Activated naive CD8-positive, alpha-beta T cell treated with anti-CD3 and anti-CD28 coated beads, Interleukin-2, amount 50 U/mL, for 24 hours (primary cell): ENCODE measurements at regions not wholly inside any gene's neighbourhood (a gene's known extent, or its start where the extent isn't known, plus 50 kb on each side); places are given as distances from the start of the nearest gene placed in this dataset.
"Not testable (repeated sequence)": the region's sequence is repeated elsewhere in the genome, so short reads cannot be mapped to it uniquely, and the experiment has no call there.

Source experiments
- ATAC-seq: fragments of 150-1000 bp; cut with Tn5 transposase; one replicate; pipeline ENCODE4 v1.10.0; 2021
- DNase-seq: peaks from one replicate; pipeline ENCODE4 v3.0.0; 2021
- H3K27ac Mint-ChIP-seq: one replicate; pipeline ENCODE4 v1.8.0; 2021; ENCODE audit warnings: mild to moderate bottlenecking, mixed read lengths
- H3K27me3 Mint-ChIP-seq: one replicate; pipeline ENCODE4 v1.8.0; 2021; ENCODE audit warnings: mixed read lengths
- H3K36me3 Mint-ChIP-seq: one replicate; pipeline ENCODE4 v1.8.0; 2021; ENCODE audit warnings: low read depth, mixed read lengths
- H3K4me1 Mint-ChIP-seq: one replicate; pipeline ENCODE4 v1.8.0; 2021; ENCODE audit warnings: mixed read lengths
- H3K4me3 Mint-ChIP-seq: one replicate; pipeline ENCODE4 v1.8.0; 2021; ENCODE audit warnings: mild to moderate bottlenecking, moderate library complexity, mixed read lengths
- H3K9me3 Mint-ChIP-seq: one replicate; pipeline ENCODE4 v1.8.0; 2021; ENCODE audit warnings: mixed read lengths

DNA sequence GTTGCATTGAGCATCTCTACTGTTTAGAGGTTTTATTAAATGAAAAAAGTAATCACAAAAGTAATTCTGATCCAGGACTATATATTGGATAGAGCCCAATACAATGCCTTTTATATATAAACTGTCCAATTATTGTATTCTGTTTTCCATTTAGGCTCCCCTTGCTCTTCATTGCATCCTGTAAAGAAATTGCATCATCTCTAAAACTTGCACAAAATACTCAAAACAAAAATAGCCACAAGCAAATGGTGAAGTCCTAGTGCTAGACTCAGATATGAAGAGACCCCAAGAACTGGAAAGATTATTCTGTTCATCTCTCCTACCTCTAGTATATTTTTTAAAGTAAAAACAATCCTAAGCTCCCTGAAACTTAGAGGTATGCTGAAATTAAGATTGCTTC, 195.8 kb downstream of the NNT start:
- Mint-ChIP-seq H3K27me3 (no peaks in the 10 kb centered on the region), H3K36me3 (no peaks in the 10 kb centered on the region)

DNA sequence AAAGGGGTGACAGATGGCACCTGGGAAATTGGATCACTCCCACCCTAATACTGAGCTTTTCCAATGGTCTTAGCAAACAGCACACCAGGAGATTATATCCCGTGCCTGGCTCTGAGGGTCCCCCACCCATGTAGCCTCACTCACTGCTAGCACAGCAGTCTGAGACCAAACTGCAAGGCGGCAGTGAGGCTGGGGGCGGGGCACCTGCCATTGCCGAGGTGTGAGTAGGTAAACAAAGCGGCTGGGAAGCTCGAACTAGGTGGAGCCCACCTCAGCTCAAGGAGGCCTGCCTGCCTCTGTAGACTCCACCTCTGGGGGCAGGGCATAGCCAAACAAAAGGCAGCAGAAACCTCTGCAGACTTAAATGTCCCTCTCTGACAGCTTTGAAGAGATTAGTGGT, 188.9 kb downstream of the NNT start:
- not testable (repeated sequence) for DNase-seq, ATAC-seq, H3K27ac Mint-ChIP-seq, H3K36me3 Mint-ChIP-seq, H3K4me3 Mint-ChIP-seq, H3K9me3 Mint-ChIP-seq, H3K4me1 Mint-ChIP-seq, H3K27me3 Mint-ChIP-seq

More for the DNA sequence above, 195.8 kb downstream of the NNT start:
- no peaks in the 10 kb centered on the region for H3K9me3 Mint-ChIP-seq
- no peak overlapping the region for H3K27ac Mint-ChIP-seq
- no peak overlapping the region for H3K4me3 Mint-ChIP-seq
- no peak for ATAC-seq
- H3K4me1 Mint-ChIP-seq: no peaks in the 10 kb centered on the region
- DNase-seq: no peak

DNA sequence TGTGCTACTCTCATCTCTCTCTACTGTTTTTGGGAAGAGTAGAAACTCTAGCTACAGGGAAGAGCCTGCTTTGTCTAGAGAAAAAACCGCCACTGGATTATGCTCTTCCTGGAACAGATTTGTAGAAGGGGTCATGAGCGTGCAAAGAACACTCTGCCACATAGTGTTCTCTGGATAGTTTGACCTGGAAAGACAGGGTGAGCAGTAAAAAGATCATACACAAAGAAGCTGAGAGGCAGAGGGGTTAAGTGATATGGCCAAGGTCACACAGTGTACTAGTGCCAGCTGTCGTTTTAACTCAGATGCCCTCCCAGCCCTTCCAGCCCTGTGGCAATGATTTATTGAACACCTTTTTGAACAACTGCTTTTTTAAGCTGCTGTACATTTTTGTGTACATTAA, 182.2 kb downstream of the NNT start:
- ATAC-seq (no peak), DNase-seq (no peak)
- no peaks in the 10 kb centered on the region for H3K36me3 Mint-ChIP-seq
- no peak overlapping the region for H3K4me3 Mint-ChIP-seq
- no peaks in the 10 kb centered on the region for H3K27me3 Mint-ChIP-seq
- no peak overlapping the region for H3K27ac Mint-ChIP-seq
- no peaks in the 10 kb centered on the region for H3K9me3 Mint-ChIP-seq
- no peaks in the 10 kb centered on the region for H3K4me1 Mint-ChIP-seq

DNA sequence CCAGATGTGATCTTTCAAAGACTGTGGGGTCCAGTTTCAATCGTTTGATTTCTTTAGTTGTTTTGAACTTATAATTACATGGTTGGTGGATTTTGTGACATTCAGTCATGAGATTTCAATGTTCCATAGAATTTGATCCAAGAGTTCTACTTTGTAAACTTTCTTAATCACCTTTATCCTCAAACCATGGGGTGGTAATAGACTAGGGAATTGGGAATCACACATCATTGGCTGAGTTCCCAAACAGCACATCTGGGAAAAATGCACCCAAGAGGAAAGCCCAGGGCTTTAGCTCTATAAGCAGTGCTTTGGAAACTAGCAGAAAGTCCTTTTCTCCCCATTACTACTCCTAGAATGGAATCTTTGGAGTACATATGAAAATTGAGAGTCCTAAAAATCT, 177.6 kb downstream of the NNT start:
- Mint-ChIP-seq H3K27ac (no peak overlapping the region), H3K4me1 (no peaks in the 10 kb centered on the region), H3K4me3 (no peak overlapping the region), H3K27me3 (no peaks in the 10 kb centered on the region), H3K9me3 (no peaks in the 10 kb centered on the region), H3K36me3 (no peaks in the 10 kb centered on the region)
- DNase-seq: no peak
- no peak for ATAC-seq

DNA sequence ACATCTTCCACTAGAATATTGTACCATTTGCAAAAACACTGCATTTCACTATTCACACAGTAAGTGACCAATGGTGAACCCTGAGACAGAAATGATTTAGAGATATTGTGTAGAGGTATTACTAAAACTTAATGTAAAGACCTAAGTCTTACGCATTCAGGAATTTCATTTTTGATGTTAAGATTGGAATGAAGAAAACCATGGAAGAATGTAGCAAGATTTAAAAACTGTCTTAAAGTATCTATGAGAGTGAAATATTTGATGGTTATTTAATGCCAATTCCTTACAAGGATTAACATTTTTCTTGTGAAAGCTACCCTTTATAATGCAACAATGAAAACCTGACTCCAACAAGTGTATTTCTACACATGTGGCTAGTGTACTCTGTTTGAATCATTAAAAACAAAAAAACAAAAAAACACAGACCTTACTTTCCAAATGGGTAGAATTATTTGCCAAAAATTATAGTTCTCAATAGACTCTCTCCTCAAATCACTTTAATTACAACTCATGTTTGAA, 172.0 kb downstream of the NNT start:
- DNase-seq (no peak), ATAC-seq (no peak)
- peaks cover 4% of the 10 kb centered on the region for H3K4me1 Mint-ChIP-seq
- no peaks in the 10 kb centered on the region for H3K36me3 Mint-ChIP-seq
- peaks cover 2% of the 10 kb centered on the region for H3K27me3 Mint-ChIP-seq
- H3K9me3 Mint-ChIP-seq: no peaks in the 10 kb centered on the region
- no peak overlapping the region for H3K27ac Mint-ChIP-seq
- no peak overlapping the region for H3K4me3 Mint-ChIP-seq

DNA sequence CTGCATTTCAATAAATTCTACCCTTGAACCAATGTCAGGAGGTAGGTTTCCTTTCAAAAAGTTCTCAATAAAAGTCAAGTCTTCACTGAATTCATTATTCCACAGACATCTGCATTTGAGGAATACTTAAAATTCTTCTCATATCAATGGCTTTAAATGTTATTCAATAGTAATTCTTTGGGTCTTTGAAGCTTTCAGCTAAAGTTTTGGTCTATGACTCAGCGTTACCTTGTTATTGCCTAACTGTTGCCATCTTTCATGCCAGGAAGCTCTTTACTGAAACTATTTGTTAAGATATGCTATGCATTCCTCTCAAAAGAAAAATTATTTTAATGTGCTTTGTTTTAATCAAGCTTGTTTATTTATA, 170.5 kb downstream of the NNT start:
- Mint-ChIP-seq H3K9me3 (no peaks in the 10 kb centered on the region), H3K36me3 (no peaks in the 10 kb centered on the region), H3K4me1 (peaks cover 4% of the 10 kb centered on the region), H3K4me3 (no peak overlapping the region), H3K27ac (no peak overlapping the region), H3K27me3 (peaks cover 2% of the 10 kb centered on the region)
- ATAC-seq (no peak), DNase-seq (no peak)

DNA sequence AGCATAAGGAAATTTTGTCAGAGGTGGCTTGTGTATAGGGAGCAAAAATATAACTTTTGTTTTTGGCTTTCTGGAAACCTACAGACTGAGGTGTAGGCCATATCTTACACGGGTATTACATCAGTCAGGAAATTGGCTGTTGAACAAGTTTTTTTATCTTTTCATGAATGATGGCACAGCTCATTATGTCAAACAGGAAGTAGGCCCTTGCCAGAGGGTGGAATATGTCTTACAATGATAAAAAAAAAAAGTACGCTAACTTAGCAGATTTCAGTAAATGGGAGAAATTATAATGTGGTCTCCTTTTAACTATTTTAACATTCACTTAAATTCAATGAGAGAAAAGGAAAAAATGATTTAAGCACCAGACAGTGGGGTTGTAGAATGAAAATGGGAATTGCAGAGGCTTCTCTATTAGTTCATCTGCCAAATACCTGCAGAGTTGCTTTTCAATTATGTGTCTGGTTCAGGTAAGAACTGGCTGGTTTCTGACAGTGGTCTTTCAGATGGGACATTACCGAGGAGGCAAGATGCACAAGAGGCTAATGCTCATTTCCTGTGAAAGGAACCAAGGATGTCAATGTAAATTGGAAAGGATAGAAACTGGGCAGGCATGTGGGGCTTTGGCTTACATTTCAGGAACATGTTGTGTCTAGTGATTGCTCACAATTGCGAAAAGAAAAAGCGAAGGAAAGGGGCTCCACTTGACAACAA, 169.9 kb downstream of the NNT start:
- Mint-ChIP-seq H3K9me3 (no peaks in the 10 kb centered on the region), H3K4me3 (no peak overlapping the region), H3K27me3 (peaks cover 2% of the 10 kb centered on the region), H3K36me3 (no peaks in the 10 kb centered on the region), H3K4me1 (peaks cover 4% of the 10 kb centered on the region), H3K27ac (peak overlapping the region; percentile 5)
- no peak for ATAC-seq
- DNase-seq: no peak

DNA sequence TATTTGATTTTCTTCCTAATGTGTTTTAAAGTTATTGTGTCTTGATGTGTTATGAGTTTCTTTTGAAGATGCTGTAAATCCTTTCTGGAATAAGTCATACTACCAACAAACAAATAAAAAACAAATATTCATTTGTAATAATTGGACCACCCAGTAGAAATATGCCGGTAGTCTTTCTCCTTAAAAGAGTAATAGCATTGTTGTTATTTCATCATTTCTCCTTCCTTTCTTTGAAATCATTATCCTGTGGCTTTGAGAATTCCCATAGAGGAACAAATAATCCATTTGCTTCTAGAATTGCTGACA, 169.4 kb downstream of the NNT start:
- peaks cover 2% of the 10 kb centered on the region for H3K27me3 Mint-ChIP-seq
- H3K4me3 Mint-ChIP-seq: no peak overlapping the region
- peak overlapping the region; percentile 5 for H3K27ac Mint-ChIP-seq

DNA sequence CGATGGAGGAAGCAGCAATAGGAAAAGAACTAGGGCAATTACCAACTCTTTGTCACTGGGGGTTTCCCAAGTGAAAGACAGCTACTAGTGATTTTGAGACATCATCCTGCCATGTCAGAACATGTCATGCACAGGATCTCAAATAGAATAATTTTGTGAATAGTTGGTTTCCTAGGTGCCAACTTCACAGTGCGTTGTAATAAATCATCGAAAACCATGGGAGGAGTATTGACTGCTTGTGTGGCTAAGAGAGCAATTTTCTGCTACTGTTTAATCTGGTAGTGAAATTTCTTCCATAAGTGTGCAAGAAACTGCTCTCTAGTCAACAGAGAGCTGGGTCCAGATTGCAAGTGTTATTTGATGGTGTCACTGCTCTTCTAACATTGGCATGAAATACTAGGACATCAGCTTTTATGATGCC, 168.6 kb downstream of the NNT start:
- no peaks in the 10 kb centered on the region for H3K9me3 Mint-ChIP-seq
- no peak overlapping the region for H3K4me3 Mint-ChIP-seq
- H3K4me1 Mint-ChIP-seq: peaks cover 4% of the 10 kb centered on the region
- no peak overlapping the region for H3K27ac Mint-ChIP-seq
- ATAC-seq (no peak), DNase-seq (no peak)
- H3K36me3 Mint-ChIP-seq: no peaks in the 10 kb centered on the region
- peaks cover 3% of the 10 kb centered on the region for H3K27me3 Mint-ChIP-seq

More for the DNA sequence above, 169.4 kb downstream of the NNT start:
- Mint-ChIP-seq H3K36me3 (no peaks in the 10 kb centered on the region), H3K9me3 (no peaks in the 10 kb centered on the region), H3K4me1 (peaks cover 4% of the 10 kb centered on the region)
- DNase-seq: no peak
- no peak for ATAC-seq

DNA sequence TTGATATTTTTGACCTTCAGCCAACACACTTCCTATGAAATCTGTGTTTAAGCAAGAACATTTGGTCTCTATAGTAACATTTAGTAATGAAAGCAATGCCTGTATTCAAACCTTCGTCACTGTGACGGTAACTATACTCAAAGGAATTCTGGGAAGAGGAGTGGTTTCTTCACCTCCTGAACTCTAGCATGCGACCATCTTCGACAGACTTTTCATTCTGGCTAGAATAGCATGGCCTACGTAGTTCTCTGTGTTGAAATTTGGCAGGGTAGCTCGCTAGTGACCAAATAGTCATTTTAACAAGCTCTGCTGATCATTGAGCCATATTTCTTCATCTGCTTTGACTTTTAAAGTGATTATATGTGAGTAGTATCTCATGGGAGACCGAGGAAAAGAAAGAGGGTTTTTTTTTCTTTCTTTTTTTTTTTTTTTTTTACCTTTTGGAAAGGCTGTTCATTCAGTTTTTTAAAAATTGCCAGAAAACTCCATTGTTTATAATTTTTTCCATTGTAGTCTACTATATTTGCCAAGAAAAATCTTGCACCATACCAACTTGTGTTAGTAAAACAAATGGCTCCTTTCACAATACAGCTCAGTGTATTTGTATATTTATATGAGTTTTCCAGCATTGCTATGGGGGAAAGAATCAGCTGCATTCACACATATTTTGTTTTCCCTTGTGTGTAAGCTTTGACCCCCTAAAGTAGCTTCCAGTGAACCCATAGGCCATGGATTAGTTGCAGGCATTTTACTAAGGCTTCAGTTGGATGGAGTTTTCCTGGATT, 166.8 kb downstream of the NNT start:
- H3K27me3 Mint-ChIP-seq: peaks cover 4% of the 10 kb centered on the region
- ATAC-seq: no peak
- H3K36me3 Mint-ChIP-seq: no peaks in the 10 kb centered on the region
- H3K9me3 Mint-ChIP-seq: no peaks in the 10 kb centered on the region
- H3K4me3 Mint-ChIP-seq: no peak overlapping the region
- no peak for DNase-seq
- H3K4me1 Mint-ChIP-seq: peaks cover 4% of the 10 kb centered on the region
- H3K27ac Mint-ChIP-seq: no peak overlapping the region
